ENCODE measurements at regions not wholly inside any gene's neighbourhood (a gene's known extent, or its start where the extent isn't known, plus 50 kb on each side); places are given as distances from the start of the nearest gene placed in this dataset.

- intact Hi-C loops (cut with micrococcal nuclease), result no loop called here
- H3K4me3 ChIP-seq (replicated peaks in 1 of 2; ENCODE audit: low read depth in 1 of 2, low read length in 2 of 2), result no peak overlapping the region
- H3K79me2 ChIP-seq (ENCODE audit: insufficient read depth, low read length), result no peaks in the 10 kb centered on the region
- H2AFZ ChIP-seq (ENCODE audit: low read depth, low read length, poor library complexity, severe bottlenecking), result no peak overlapping the region
- H3K27me3 ChIP-seq (ENCODE audit: insufficient read depth, low read length), result no peaks in the 10 kb centered on the region
- no peak overlapping the region for H3K27ac ChIP-seq (ENCODE audit: low read depth, low read length)
- BruUV-seq (replicated peaks), result no TSS peak
- ChIA-PET CTCF (no interaction called here), POLR2A (no interaction called here), RAD21 (ENCODE audit: low non-redundant PET in 1 of 2, low total read pairs in 2 of 2, uncharacterized antibody in 2 of 2, unreplicated experiment in 2 of 2) (no interaction called here)
- H3K36me3 ChIP-seq (ENCODE audit: control insufficient read depth in 1 of 2, insufficient read depth in 2 of 2, low read length in 2 of 2), result no peaks in the 10 kb centered on the region
- no peaks in the 10 kb centered on the region for H4K20me1 ChIP-seq (ENCODE audit: insufficient read depth)
- no peaks in the 10 kb centered on the region for H3K9me3 ChIP-seq (ENCODE audit: control insufficient read depth in 1 of 2, insufficient read depth in 1 of 2, low read depth in 1 of 2, low read length in 2 of 2)
- H3K4me1 ChIP-seq (ENCODE audit: control insufficient read depth in 1 of 2, insufficient read depth in 2 of 2, low read length in 2 of 2), result no peaks in the 10 kb centered on the region
- no peaks in the 10 kb centered on the region for H3K9me2 ChIP-seq (ENCODE audit: insufficient read depth)
- H3K4me2 ChIP-seq (ENCODE audit: low read length), result no peak overlapping the region
- no peak overlapping the region for H3K9ac ChIP-seq (ENCODE audit: low read length)
- DNase-seq (ENCODE audit: low read depth, low spot score) (no peak), ATAC-seq (no peak)
- no peak for TF ChIP-seq EGR1 (IDR thresholded peaks at IDR 0.05; ENCODE audit: low read depth)
- TF ChIP-seq EZH2 (IDR thresholded peaks at IDR 0.05), result no peak
- no peak for TF ChIP-seq POLR2AphosphoS5 (IDR thresholded peaks at IDR 0.05; ENCODE audit: low read depth, low read length)
- TF ChIP-seq CTCF (IDR thresholded peaks at IDR 0.05 in 2 of 3, conservative IDR thresholded peaks at IDR 0.05 in 1 of 3; ENCODE audit: borderline replicate concordance in 1 of 3, insufficient read depth in 1 of 3, low read depth in 2 of 3, low read length in 2 of 3), result no peak
- TF ChIP-seq RAD21 (IDR thresholded peaks at IDR 0.05; ENCODE audit: low read depth), result no peak
- TF ChIP-seq MAX (IDR thresholded peaks at IDR 0.05), result no peak
- TF ChIP-seq YY1 (IDR thresholded peaks at IDR 0.05; ENCODE audit: extremely low read depth, insufficient replicate concordance, low read depth, low read length), result no peak
- no peak for TF ChIP-seq TCF7L2 (IDR thresholded peaks at IDR 0.05; ENCODE audit: borderline replicate concordance, extremely low read depth, insufficient read depth, insufficient read length)
- TF ChIP-seq ATF3 (IDR thresholded peaks at IDR 0.05), result no peak
- no peak for TF ChIP-seq SP1 (IDR thresholded peaks at IDR 0.05; ENCODE audit: low read depth)
- TF ChIP-seq SIN3A (IDR thresholded peaks at IDR 0.05; ENCODE audit: low read depth), result no peak
- no peak for TF ChIP-seq EZH2phosphoT487 (IDR thresholded peaks at IDR 0.05; ENCODE audit: borderline replicate concordance)
- TF ChIP-seq JUND (IDR thresholded peaks at IDR 0.05), result no peak
- TF ChIP-seq ZFX (IDR thresholded peaks at IDR 0.05), result no peak
- no peak for TF ChIP-seq ZNF274 (IDR thresholded peaks at IDR 0.05; ENCODE audit: low read depth, low read length)
- no peak for TF ChIP-seq CEBPB (IDR thresholded peaks at IDR 0.05; ENCODE audit: low read depth)
- TF ChIP-seq SRF (IDR thresholded peaks at IDR 0.05; ENCODE audit: low read depth), result no peak
- no peak for TF ChIP-seq ZBTB33 (IDR thresholded peaks at IDR 0.05; ENCODE audit: extremely low read depth, insufficient replicate concordance, low read length)
- TF ChIP-seq POLR2A (IDR thresholded peaks at IDR 0.05; ENCODE audit: borderline replicate concordance, extremely low read depth, insufficient read depth, insufficient read length), result no peak
These were observed 109.6 kb upstream of the RBMS3 start for GRCh38 chr3:29171043-29171990.

Measured in HCT116 (cell line).